AG09319 (cell line): ENCODE measurements at regions not wholly inside any gene's neighbourhood (a gene's known extent, or its start where the extent isn't known, plus 50 kb on each side); places are given as distances from the start of the nearest gene placed in this dataset.
"Not testable (repeated sequence)": the region's sequence is repeated elsewhere in the genome, so short reads cannot be mapped to it uniquely, and the experiment has no call there.

Experiments
- DNase-seq: peaks from one replicate; pipeline ENCODE4 v3.0.0-alpha.2; 2010; ENCODE audit warnings: low read depth; ENCODE audit errors: extremely low read depth
- TF ChIP-seq, protein P1 (sequence below): IDR thresholded peaks from 2 replicates; pipeline ENCODE4 v1.5.1; 2011; ENCODE audit warnings: low read depth, mild to moderate bottlenecking, inconsistent platforms, low read length, moderate library complexity

DNA sequence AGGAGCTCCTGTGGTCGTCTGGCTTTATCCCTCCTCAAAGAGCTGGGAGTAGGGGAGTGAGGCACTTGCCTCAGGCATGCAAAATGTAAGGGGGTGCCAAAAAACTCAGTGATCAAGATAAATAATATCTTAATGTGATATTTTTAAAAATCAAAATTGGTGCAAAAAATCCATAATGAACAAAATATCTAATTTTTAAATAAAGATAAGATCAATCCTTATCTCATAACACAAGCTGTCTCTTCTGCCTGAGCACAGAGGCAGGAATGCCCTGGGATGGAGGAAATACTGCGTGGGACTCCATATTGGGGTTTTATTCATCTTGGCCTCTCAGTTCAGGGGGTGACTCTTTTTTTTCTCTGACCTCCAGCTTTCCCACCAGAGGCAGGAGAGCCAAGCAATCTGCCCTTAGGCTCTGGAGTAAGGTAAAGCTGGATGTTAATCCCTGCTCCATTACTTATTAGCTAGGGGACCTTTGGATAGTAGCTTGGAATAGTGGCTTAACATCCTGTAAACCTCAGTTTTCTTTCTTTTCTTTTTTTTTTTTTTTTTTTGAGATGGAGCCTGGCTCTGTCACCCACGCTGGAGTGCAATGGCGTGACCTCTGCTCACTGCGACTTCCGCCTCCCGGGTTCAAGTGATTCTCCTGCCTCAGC lies 77.3 kb upstream of the NFASC start:
- TF ChIP-seq, protein P1, sequence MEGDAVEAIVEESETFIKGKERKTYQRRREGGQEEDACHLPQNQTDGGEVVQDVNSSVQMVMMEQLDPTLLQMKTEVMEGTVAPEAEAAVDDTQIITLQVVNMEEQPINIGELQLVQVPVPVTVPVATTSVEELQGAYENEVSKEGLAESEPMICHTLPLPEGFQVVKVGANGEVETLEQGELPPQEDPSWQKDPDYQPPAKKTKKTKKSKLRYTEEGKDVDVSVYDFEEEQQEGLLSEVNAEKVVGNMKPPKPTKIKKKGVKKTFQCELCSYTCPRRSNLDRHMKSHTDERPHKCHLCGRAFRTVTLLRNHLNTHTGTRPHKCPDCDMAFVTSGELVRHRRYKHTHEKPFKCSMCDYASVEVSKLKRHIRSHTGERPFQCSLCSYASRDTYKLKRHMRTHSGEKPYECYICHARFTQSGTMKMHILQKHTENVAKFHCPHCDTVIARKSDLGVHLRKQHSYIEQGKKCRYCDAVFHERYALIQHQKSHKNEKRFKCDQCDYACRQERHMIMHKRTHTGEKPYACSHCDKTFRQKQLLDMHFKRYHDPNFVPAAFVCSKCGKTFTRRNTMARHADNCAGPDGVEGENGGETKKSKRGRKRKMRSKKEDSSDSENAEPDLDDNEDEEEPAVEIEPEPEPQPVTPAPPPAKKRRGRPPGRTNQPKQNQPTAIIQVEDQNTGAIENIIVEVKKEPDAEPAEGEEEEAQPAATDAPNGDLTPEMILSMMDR, result no peak
- no peak for DNase-seq

DNA sequence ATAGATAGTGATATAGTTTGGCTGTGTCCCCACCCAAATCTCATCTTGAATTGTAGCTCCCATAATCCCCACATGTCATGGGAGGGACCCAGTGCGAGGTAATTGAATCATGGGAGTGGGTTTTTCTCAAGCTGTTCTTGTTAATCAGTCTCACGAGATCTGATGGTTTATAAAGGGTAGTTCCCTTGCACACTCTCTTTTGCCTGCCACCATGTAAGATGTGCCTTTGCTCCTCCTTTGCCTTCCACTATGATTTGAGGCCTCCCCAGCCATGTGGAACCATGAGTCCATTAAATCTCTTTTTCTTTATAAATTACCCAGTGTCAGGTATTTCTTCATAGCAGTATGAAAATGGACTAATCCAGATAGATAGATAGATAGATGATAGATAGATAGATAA lies 73.8 kb upstream of the NFASC start:
- not testable (repeated sequence) for DNase-seq

DNA sequence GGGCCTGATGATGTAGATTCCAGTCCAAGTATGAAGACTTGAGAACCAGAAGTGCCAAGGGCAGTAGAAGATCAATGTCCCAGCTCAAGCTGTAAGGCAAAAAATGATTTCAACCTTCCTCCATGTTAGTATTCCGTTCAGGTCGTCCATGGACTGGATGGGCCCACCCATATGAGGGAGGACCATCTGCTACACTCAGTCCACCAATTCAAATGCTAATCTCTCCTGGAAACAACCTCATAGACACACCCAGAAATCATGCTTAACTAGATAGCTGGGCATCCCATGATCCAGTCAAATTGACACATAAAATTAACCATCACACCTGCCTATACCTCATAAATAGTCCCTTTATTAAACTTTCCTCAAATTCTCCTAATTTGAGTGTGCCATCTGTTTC lies 73.3 kb upstream of the NFASC start:
- no peak for DNase-seq
- TF ChIP-seq, protein P1, result no peak

DNA sequence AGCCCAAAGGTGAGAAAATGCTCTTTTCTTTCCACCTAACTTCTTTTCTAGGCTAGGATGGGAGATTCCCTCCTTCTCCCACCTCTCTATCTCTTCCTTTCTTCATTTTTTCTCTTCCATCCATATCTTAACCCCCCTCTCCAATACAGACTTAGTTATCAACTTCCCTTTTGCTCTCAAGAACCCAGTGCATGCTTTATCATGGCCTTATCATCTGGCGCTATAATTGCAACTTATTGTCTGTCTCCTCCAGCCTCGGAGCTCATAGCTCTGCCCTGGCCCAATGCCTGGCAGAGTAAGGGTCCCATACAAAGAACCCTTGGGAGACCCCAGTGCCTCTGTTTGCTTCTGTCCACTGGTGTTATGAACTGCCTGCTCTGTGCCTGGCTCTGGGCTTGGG lies 71.0 kb upstream of the NFASC start:
- DNase-seq, result no peak
- TF ChIP-seq, protein P1, result no peak

DNA sequence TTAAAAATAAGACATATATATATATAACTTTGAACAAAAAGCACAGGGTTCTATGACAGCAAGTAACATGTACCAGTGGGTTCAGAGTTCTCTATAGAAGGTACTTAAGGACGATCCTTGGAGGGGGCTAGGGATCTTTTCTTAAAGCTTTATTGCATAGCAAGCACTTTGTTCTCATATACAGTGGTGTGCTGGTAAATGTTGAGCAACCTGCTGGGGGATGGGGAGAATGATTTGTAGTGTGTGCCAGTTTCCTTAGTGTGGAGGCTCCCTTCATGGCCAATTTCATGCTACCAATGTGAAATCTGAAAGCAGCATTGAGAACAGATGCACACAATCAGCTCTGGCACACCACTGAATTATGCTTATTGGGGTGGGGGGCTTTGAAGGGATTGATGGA lies 69.5 kb upstream of the NFASC start:
- DNase-seq, result no peak
- TF ChIP-seq, protein P1, result no peak

DNA sequence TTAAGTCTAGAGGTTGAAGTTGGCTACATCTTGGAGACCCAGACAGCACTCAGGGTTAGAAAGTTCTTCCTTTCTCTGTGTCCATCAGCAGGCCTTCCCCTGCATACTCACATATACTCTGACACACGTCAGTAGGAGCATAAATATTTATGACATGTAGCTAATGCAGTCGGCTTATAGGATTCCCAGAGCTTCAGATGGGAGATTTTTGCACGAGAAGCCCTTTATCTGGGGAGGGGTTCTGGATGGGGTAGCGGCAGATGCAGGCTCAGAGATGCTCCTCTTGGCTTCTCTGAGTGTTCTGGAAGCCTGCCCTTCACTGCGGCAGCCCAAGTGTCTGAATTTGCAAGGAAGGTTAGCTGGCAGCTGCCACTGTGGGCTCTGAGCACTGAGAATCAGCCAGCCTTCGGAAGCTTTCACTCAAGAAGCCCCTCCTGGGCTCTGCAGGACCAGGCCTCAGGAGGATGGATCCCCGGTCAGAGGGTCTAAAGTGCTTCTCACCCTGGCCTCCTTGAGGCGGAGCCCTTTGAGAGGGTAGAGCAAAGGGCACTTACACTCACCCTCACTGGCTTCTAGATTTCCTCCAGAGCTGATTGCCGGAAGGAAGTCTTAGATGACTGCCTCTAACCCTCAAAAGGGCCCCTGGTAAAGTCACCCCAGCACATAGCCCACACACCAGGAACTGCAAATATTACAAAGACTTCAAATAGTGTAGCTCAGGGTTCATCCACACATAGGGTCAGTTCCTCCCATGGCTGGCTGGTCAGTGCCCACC lies 68.1 kb upstream of the NFASC start:
- TF ChIP-seq, protein P1, result no peak

DNA sequence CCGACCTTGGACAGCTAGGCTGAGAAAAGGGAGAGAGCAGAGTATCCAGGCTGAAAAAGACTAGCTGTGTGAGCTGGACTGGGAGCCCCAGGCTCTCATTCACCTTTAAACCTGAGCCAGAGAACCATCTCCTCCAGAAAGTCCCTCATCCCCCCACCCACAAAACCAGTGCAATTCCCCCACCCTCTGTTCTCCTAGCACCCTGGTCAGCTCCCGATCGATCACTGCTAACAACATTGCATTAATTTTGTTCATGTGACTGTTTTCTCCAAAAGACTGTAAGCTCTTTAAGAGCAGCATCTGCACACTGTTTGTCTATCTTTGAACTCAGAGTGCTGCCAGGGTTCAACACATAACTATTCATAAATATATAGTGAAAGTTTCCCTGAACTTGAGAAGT lies 67.1 kb upstream of the NFASC start:
- no peak for DNase-seq
- TF ChIP-seq, protein P1, result no peak

More for the DNA sequence above, 68.1 kb upstream of the NFASC start:
- no peak for DNase-seq
